ENCODE measurements at regions not wholly inside any gene's neighbourhood (a gene's known extent, or its start where the extent isn't known, plus 50 kb on each side); places are given as distances from the start of the nearest gene placed in this dataset.
"Not testable (repeated sequence)": the region's sequence is repeated elsewhere in the genome, so short reads cannot be mapped to it uniquely, and the experiment has no call there.

- DNase-seq (ENCODE audit: extremely low read depth, low read depth): not testable (repeated sequence)
These were observed 325.0 kb upstream of the CHST9 start for GRCh38 chr18:27510036-27510633.

GRCh38 chr18:27501671-27502070, 316.6 kb upstream of the CHST9 start:
- no peak for DNase-seq (ENCODE audit: extremely low read depth, low read depth)

GRCh38 chr18:27500531-27500930, 315.4 kb upstream of the CHST9 start:
- DNase-seq (ENCODE audit: extremely low read depth, low read depth): no peak

- DNase-seq (ENCODE audit: extremely low read depth, low read depth): no peak
These were observed 312.1 kb upstream of the CHST9 start for GRCh38 chr18:27497246-27497645.

- no peak for DNase-seq (ENCODE audit: extremely low read depth, low read depth)
These were observed 308.1 kb upstream of the CHST9 start for GRCh38 chr18:27493182-27493581.

- no peak for DNase-seq (ENCODE audit: extremely low read depth, low read depth)
These were observed 306.7 kb upstream of the CHST9 start for GRCh38 chr18:27491772-27492171.

- DNase-seq (ENCODE audit: extremely low read depth, low read depth): no peak
These were observed 298.2 kb upstream of the CHST9 start for GRCh38 chr18:27483276-27483675.

- no peak for DNase-seq (ENCODE audit: extremely low read depth, low read depth)
These were observed 293.4 kb upstream of the CHST9 start for GRCh38 chr18:27478459-27478858.

- no peak for DNase-seq (ENCODE audit: extremely low read depth, low read depth)
These were observed 288.2 kb upstream of the CHST9 start for GRCh38 chr18:27473318-27473717.

- no peak for DNase-seq (ENCODE audit: extremely low read depth, low read depth)
These were observed 282.0 kb upstream of the CHST9 start for GRCh38 chr18:27467073-27467472.

GRCh38 chr18:27461957-27462356, 276.8 kb upstream of the CHST9 start:
- no peak for DNase-seq (ENCODE audit: extremely low read depth, low read depth)

- DNase-seq (ENCODE audit: extremely low read depth, low read depth): no peak
These were observed 264.0 kb upstream of the CHST9 start for GRCh38 chr18:27449104-27449503.

- DNase-seq (ENCODE audit: extremely low read depth, low read depth): no peak
These were observed 262.8 kb upstream of the CHST9 start for GRCh38 chr18:27447930-27448329.

- no peak for DNase-seq (ENCODE audit: extremely low read depth, low read depth)
These were observed 262.4 kb upstream of the CHST9 start for GRCh38 chr18:27447451-27447881.

- no peak for DNase-seq (ENCODE audit: extremely low read depth, low read depth)
These were observed 245.5 kb upstream of the CHST9 start for GRCh38 chr18:27430595-27430994.

- DNase-seq (ENCODE audit: extremely low read depth, low read depth): no peak
These were observed 243.8 kb upstream of the CHST9 start for GRCh38 chr18:27428716-27429475.

- no peak for DNase-seq (ENCODE audit: extremely low read depth, low read depth)
These were observed 243.0 kb upstream of the CHST9 start for GRCh38 chr18:27428120-27428519.

- DNase-seq (ENCODE audit: extremely low read depth, low read depth): no peak
These were observed 238.5 kb upstream of the CHST9 start for GRCh38 chr18:27423581-27423980.

GRCh38 chr18:27419646-27420045, 234.5 kb upstream of the CHST9 start:
- DNase-seq (ENCODE audit: extremely low read depth, low read depth): no peak

GRCh38 chr18:27415495-27415894, 230.4 kb upstream of the CHST9 start:
- no peak for DNase-seq (ENCODE audit: extremely low read depth, low read depth)

- DNase-seq (ENCODE audit: extremely low read depth, low read depth): no peak
These were observed 229.6 kb upstream of the CHST9 start for GRCh38 chr18:27414682-27415081.
